Activated T-cell treated with anti-CD3 and anti-CD28 coated beads, Interleukin-2, amount 50 U/mL, for 24 hours (primary cell): ENCODE measurements at regions not wholly inside any gene's neighbourhood (a gene's known extent, or its start where the extent isn't known, plus 50 kb on each side); places are given as distances from the start of the nearest gene placed in this dataset.

Experiments
- DNase-seq: peaks from one replicate; pipeline ENCODE4 v3.0.0-alpha.2; 2020
- H3K27ac Mint-ChIP-seq: 2 replicates; pipeline ENCODE4 v1.8.0; 2020; ENCODE audit warnings: mild to moderate bottlenecking, mixed read lengths
- H3K27me3 Mint-ChIP-seq: 2 replicates; pipeline ENCODE4 v1.8.0; 2020; ENCODE audit warnings: mixed read lengths
- H3K36me3 Mint-ChIP-seq: 2 replicates; pipeline ENCODE4 v1.8.0; 2020; ENCODE audit warnings: low read depth, mixed read lengths
- H3K4me1 Mint-ChIP-seq: 2 replicates; pipeline ENCODE4 v1.8.0; 2020; ENCODE audit warnings: low read depth, mixed read lengths
- H3K4me3 Mint-ChIP-seq: 2 replicates; pipeline ENCODE4 v1.8.0; 2020; ENCODE audit warnings: mild to moderate bottlenecking, moderate library complexity, mixed read lengths
- H3K9me3 Mint-ChIP-seq: 2 replicates; pipeline ENCODE4 v1.8.0; 2020; ENCODE audit warnings: mixed read lengths

DNA sequence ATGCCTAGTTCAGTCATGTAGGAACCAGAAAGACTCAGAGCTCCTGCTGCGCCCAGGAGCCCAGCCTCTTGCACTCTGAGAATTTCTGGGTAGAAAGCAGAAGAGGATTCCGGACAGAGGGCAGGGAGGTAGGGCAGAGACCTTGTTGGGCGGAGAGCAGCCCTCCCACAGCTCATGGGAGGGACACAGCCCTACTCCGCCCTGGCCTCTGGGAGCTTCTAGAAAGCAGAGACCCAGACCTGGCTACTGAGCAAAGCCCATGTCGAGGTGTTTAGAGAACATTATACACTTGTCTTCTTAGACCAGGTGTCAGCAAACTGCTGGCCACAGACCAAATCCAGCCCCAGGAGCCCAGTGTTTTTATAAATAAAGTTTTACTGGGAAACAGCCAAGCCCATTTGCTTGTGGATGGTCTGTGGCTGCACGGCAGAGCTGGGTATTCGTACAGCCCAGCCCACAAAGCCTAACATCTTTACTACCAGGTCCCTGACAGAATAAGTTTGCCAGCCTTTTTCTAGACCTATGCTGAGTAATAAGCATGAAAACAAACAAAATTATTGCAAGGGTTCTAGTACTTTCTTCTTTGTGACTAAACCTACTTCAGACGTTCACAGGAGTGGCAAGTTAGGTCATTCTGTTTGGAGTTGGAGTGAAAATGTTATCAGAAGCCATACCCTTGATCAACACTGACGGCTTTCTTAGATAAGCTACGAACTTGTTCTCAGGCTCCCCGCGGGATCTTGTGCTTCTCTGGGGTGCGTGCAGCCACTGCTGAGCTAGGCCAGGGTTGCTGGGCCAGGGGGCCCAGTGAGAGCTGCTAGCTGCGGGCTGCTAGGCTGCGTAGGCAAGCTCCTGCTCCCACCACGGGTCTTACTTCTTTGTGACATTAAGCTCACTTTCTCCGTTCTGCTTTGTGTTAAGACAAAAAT is 235.1 kb upstream of the FOXQ1 start:
- Mint-ChIP-seq H3K27ac (no peak overlapping the region), H3K9me3 (no peaks in the 10 kb centered on the region), H3K27me3 (peaks cover 13% of the 10 kb centered on the region), H3K4me3 (no peak overlapping the region), H3K36me3 (no peaks in the 10 kb centered on the region), H3K4me1 (no peaks in the 10 kb centered on the region)
- DNase-seq, result no peak

DNA sequence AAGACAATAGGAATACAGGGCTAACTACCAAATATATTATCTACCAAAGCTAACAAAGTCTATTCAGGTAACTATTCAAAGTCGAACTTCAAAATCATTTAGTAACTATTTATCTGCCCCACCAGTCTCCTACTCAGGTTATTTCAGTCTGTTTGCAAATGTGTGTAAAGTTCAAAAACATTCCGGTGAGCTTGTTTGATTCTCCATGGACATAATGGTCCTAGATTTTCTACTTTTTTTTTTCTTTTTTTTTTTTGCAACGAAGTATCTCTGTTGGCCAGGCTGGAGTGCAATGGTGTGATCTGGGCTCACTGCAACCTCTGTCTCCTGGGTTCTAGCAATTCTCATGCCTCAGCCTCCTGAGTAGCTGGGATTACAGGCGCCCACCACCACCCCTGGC is 236.0 kb upstream of the FOXQ1 start:
- H3K4me1 Mint-ChIP-seq, result no peaks in the 10 kb centered on the region
- H3K9me3 Mint-ChIP-seq, result no peaks in the 10 kb centered on the region
- no peaks in the 10 kb centered on the region for H3K36me3 Mint-ChIP-seq
- no peak for DNase-seq
- H3K27me3 Mint-ChIP-seq, result peaks cover 13% of the 10 kb centered on the region
- H3K4me3 Mint-ChIP-seq, result no peak overlapping the region
- no peak overlapping the region for H3K27ac Mint-ChIP-seq

DNA sequence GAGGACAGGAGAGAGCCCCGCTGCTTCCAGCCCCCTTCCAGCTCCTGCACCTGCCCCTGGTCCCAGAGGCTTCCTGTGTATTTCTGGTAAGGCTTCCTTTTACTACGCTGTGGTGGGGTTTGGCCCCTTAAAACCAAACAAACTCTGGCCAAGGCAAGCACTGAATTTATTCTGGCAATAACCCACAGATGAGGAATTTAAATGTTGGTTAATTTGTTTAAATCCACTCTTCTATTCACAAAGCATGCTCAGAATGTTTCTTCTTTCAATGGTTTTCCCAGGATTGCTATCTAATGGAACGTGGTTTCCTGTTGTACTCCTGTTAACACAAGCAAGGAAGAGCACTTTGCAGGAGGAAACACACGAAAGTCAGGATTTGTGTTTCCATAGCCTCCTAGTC is 236.5 kb upstream of the FOXQ1 start:
- no peaks in the 10 kb centered on the region for H3K36me3 Mint-ChIP-seq
- peaks cover 17% of the 10 kb centered on the region for H3K27me3 Mint-ChIP-seq
- H3K27ac Mint-ChIP-seq, result no peak overlapping the region
- no peaks in the 10 kb centered on the region for H3K4me1 Mint-ChIP-seq
- no peaks in the 10 kb centered on the region for H3K9me3 Mint-ChIP-seq
- no peak overlapping the region for H3K4me3 Mint-ChIP-seq
- no peak for DNase-seq

DNA sequence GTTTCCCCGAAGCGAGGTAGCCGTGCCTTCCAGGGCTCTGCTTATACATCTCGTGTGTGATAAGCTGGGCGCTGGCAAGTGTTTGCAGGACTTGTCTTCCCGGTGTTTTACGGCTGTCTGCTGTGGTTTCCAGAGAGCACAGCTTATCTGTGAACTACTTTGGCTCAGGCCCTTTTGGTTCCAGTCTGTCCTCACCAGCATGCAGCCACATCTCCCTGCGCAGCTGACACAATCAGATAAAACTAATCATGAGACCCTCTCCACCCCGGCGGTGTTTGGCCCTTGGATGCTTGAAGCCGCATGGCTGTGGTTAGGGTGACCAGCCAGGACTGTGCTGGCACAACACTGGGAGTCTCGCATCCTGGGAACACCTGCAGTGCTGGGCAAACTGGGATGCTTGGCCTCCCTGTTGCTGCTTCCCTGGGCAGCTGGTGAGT is 241.8 kb upstream of the FOXQ1 start:
- Mint-ChIP-seq H3K4me1 (no peaks in the 10 kb centered on the region), H3K36me3 (no peaks in the 10 kb centered on the region), H3K4me3 (no peak overlapping the region), H3K27ac (no peak overlapping the region), H3K27me3 (peaks cover 21% of the 10 kb centered on the region), H3K9me3 (no peaks in the 10 kb centered on the region)
- DNase-seq, result no peak

DNA sequence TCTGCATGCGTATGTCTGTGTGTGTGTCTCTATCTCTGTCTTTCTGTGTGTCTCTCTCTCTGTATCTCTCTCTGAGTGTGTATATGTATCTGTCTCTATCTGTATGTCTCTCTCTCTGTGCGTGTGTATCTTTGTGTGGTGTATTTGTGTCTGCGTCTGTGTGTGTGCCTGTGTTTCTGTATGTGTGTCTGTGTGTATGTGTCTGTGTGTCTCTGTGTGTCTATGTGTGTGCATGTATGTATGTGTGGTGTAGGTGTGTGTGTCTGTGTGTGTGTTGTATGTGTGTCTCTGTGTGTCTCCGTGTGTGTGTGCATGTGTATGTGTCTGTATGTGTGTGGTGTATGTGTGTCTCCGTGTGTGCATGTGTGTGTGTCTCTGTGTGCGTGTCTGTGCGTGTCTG is 243.0 kb upstream of the FOXQ1 start:
- Mint-ChIP-seq H3K27me3 (peaks cover 24% of the 10 kb centered on the region), H3K9me3 (no peaks in the 10 kb centered on the region), H3K36me3 (no peaks in the 10 kb centered on the region), H3K4me1 (no peaks in the 10 kb centered on the region), H3K4me3 (no peak overlapping the region), H3K27ac (no peak overlapping the region)
- no peak for DNase-seq

DNA sequence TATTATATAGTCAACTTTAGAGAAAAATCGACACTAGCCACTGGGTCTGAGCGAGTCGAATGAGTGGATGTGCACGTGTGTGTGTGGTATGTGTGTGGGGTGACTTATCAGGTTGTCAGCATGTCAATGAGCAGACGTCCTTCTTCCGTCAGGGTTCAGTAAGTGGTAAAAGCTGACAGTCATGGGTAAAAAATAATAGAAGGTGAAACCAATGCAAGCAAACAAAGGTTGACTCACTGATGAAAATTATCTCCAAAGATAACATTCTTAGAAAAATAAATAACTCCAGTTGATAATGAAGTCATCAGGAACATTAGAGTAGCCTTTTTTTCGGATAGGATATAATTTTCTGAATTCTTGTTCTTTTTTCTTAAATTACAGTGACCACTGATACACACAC is 243.8 kb upstream of the FOXQ1 start:
- H3K27ac Mint-ChIP-seq, result no peak overlapping the region
- peaks cover 24% of the 10 kb centered on the region for H3K27me3 Mint-ChIP-seq
- H3K9me3 Mint-ChIP-seq, result no peaks in the 10 kb centered on the region
- H3K4me3 Mint-ChIP-seq, result no peak overlapping the region
- no peaks in the 10 kb centered on the region for H3K36me3 Mint-ChIP-seq
- DNase-seq, result no peak
- H3K4me1 Mint-ChIP-seq, result no peaks in the 10 kb centered on the region

DNA sequence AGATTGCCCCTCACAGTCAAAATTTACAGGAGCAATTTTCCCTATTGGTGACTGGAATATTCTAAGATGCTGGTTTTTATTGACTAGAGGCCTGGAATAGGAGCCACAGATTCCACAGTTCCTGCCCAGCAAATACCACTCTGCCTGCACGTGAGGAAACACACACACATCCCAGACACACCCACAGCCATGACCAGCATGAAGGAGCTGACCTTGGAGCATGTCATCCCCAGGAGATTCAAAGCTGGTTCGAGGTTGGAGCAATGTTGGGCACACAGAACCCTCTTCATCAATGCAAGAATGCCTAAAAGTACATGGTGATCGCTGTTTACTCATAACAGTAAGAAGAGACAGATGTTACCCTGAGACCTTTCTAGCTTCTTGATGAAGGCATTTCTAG is 244.6 kb upstream of the FOXQ1 start:
- H3K27ac Mint-ChIP-seq, result no peak overlapping the region
- no peaks in the 10 kb centered on the region for H3K9me3 Mint-ChIP-seq

DNA sequence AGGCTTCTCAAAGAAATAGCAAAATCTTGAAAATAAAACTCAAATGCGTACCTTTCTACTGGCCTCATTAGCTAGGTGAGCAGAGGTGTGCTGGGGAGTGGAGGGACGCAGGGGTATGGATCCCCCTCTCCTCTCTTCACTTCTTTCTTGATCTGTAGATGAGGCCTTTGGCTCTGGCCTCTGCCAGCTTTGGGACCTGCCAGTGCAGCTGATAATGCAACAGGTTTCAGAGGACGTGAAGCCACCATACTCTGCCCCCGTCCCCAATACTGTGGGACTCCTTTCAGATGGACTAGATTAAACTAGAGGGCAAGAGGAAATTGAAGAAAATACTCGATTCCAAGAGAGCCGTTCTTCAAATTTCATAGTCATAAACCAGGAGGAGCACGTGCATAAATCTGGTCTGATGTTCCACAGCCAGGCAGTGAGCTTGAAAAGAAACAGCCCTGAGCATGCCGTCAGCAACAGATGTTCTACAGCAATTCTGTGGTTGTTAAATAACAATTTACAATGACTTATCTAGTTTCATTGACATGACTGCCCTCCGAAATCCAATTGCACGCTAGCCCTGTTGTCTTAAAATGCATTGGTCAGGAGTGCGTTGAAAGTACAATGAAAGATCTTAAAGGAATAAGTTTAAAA is 245.3 kb upstream of the FOXQ1 start:
- H3K27ac Mint-ChIP-seq, result no peak overlapping the region
- no peak for DNase-seq
- H3K4me1 Mint-ChIP-seq, result no peaks in the 10 kb centered on the region
- H3K36me3 Mint-ChIP-seq, result no peaks in the 10 kb centered on the region
- H3K4me3 Mint-ChIP-seq, result no peak overlapping the region
- no peaks in the 10 kb centered on the region for H3K9me3 Mint-ChIP-seq
- H3K27me3 Mint-ChIP-seq, result peaks cover 26% of the 10 kb centered on the region

More for the DNA sequence above, 244.6 kb upstream of the FOXQ1 start:
- no peaks in the 10 kb centered on the region for H3K4me1 Mint-ChIP-seq
- no peak for DNase-seq
- H3K4me3 Mint-ChIP-seq, result no peak overlapping the region
- H3K36me3 Mint-ChIP-seq, result no peaks in the 10 kb centered on the region
- peaks cover 26% of the 10 kb centered on the region for H3K27me3 Mint-ChIP-seq

DNA sequence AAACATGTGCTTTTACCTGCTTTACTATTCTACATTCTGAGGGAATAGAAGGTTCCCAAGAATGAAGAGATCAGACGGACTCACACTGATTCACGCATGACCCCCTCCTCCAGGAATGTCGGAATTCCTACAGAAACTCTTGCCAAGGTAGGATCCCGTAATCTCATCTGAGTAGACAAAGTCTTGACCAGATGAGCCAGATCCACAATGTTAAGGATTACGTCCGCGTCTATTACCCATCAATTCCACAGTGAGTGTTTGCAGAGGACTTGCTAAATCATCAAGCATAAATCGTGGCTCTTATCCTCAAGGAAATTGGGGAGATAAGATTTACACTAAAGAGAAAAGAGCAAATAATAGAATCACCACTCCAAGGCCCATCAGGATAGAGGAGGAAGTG is 245.9 kb upstream of the FOXQ1 start:
- Mint-ChIP-seq H3K27ac (no peak overlapping the region), H3K9me3 (no peaks in the 10 kb centered on the region), H3K4me1 (no peaks in the 10 kb centered on the region), H3K36me3 (no peaks in the 10 kb centered on the region), H3K4me3 (no peak overlapping the region), H3K27me3 (peaks cover 28% of the 10 kb centered on the region)
- no peak for DNase-seq

DNA sequence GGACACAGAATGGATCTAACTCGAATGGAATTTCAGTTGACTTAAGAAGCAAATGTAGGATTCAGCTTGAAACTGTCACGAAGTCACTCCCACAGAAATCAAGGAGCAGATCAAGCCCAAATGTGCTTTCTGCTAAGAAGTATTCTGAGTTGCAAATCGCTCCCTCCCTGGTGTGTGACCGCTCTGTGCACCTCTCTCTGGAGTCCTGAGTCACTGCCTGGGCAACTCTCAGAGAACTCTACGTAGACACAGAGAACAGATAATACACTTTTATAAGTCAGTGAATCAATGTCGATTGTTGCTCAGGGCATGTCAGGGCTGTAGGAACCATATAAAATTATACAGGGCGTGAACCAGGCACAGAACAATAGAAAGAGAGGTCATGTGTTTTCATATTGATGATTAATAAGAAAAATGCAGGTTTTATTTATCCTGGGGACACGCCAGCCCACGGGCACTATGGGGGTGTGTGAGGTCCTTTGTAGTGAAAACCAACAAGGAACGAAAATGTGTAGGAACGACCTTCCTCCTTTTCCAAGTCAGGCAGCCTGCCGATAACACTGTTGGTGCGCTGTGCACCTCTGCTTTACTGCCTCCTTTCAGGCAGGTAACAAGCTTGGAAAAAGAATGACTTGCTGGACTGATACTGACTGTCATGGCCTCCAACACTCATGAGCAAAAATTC is 248.1 kb upstream of the FOXQ1 start:
- Mint-ChIP-seq H3K27me3 (peaks cover 20% of the 10 kb centered on the region), H3K27ac (no peak overlapping the region), H3K4me1 (no peaks in the 10 kb centered on the region)

DNA sequence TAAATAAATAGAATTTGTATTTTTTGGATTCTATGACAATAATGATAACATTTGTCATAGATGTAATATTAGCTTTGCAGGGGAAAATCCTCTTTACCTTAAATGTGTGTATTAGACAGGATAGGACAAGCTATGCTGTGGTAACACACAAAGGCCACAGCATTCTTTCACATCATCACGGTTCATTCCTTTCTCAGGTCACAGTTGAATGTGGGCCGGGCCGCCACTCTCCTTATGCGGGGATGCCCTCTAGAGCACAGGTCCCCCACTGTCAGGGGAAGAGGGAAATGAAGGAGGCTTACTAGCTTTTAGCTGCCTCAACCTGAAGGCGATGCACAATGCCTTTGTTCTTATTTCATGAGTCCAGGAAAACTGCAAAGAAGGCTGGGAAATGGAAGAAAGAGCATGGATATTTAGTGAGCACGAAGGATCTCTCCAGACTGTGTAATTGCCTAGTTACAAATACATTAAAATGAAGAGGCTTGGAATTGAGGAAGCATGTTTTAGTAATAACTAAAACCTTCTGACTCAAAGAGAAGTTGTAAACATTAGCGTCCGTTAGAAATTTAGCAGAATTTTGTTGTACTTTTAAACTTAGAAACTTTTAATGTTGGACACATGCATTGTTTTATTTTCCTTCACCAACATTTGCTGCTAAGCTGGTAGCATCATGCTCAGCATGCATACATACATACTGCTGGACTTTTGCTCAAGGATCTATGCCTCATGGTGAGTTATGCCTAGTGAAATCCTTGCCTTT is 248.9 kb upstream of the FOXQ1 start:
- H3K4me1 Mint-ChIP-seq, result no peaks in the 10 kb centered on the region
- DNase-seq, result no peak
- no peaks in the 10 kb centered on the region for H3K36me3 Mint-ChIP-seq
- H3K4me3 Mint-ChIP-seq, result no peak overlapping the region
- no peaks in the 10 kb centered on the region for H3K9me3 Mint-ChIP-seq
- H3K27me3 Mint-ChIP-seq, result peaks cover 18% of the 10 kb centered on the region
- no peak overlapping the region for H3K27ac Mint-ChIP-seq

More for the DNA sequence above, 248.1 kb upstream of the FOXQ1 start:
- Mint-ChIP-seq H3K9me3 (no peaks in the 10 kb centered on the region), H3K4me3 (no peak overlapping the region), H3K36me3 (no peaks in the 10 kb centered on the region)
- DNase-seq, result no peak

DNA sequence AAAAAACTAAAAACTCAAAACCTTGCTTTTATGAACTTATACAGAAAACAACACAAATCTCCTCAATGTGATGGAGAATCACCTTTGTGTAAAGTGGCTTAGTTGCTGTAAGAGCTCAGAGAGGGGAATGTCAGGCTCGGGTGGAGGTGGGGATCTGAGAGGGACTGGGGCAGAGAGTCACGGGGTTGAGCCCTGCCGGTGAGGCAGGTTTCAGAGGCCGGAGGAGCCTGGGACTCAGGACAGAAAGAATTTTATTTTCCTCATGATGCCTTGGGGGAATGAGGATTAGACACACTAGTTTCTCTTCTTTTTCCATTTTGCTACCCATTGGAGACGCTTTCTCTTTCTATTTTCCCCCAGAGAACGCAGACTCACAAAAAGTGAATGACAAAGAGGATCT is 252.3 kb upstream of the FOXQ1 start:
- Mint-ChIP-seq H3K27ac (no peak overlapping the region), H3K27me3 (peaks cover 11% of the 10 kb centered on the region), H3K4me1 (no peaks in the 10 kb centered on the region), H3K4me3 (no peak overlapping the region), H3K9me3 (no peaks in the 10 kb centered on the region), H3K36me3 (no peaks in the 10 kb centered on the region)
- no peak for DNase-seq

DNA sequence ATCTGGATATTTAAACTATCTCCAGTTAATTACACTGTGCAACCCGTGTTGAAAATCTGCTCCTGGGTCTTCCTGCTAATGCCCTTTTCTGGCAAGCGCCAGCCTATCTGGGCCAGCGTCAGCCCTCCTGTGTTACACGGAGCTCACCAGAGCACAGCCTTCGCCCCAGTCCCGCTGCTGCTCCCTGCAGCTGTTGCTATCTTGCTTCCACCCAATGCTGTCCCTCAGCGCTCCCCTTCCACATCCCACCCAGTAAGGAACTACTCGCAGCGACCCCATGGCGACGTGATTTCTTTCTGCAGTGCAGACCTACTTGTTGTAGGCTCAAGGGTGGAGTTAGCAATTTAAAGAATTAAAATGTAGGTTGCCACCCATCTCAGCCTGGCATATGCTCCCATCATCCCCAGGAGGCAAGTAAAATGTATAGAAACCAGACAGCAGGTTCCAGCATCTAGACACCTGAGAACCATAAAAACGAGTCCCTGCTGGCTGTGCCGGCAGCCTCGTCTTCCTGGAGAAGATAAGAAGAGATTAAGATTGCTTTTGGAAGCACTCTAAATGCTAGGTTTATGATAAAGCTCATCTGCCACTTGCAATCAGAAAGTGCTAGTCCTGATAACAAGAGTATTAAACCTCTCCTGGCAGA is 254.3 kb upstream of the FOXQ1 start:
- Mint-ChIP-seq H3K27me3 (peaks cover 7% of the 10 kb centered on the region), H3K36me3 (no peaks in the 10 kb centered on the region), H3K9me3 (no peaks in the 10 kb centered on the region), H3K4me1 (no peaks in the 10 kb centered on the region), H3K27ac (no peak overlapping the region), H3K4me3 (no peak overlapping the region)
- no peak for DNase-seq
